NCI-H1436 (cell line): ENCODE measurements at regions not wholly inside any gene's neighbourhood (a gene's known extent, or its start where the extent isn't known, plus 50 kb on each side); places are given as distances from the start of the nearest gene placed in this dataset.

Source experiments
- DNase-seq: peaks from one replicate; lab custom pipeline; 2025; lab: John Stamatoyannopoulos, UW

DNA sequence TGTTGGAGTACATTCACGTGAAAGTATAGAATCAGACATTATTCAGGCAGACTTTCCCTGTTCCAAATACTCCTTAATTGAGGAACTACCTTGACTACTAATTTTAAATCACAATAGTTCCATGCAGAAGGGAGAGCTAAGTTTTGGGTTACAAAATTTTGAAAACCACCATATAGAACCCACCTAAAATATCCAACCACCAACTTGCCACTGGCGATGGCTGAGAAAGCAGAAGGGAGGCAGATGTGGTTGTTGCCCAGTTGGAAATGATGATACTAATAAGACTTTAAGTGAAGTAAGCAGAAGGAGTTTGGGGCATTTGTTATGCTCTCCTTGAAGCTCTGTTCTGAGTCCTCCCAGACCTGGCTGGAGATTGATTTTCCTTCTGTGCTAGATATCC lies 190.7 kb downstream of the HLX start:
- DNase-seq, result no peak

DNA sequence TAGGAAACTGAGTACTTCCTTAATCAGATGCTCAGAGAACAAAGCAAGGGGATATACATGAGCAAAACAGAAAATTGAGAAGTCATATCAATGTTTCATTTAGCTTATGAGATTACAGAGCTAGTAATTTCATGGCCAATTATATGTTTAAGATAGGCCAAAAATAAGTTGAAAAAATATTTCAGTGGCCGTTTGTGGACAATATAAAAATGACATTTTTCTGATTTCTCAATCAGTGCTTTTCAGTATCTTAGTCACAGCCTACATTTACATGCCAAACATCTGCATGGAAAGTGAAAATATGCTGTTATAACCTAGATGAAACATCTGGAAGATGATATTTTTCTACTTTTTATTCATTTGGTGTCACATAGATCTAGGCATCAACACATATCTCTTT lies 192.5 kb downstream of the HLX start:
- no peak for DNase-seq

- DNase-seq, result no peak
Observed at GRCh38 chr1:221072214-221072613, 193.0 kb downstream of the HLX start.

GRCh38 chr1:221074332-221074731 lies 195.1 kb downstream of the HLX start:
- no peak for DNase-seq

DNA sequence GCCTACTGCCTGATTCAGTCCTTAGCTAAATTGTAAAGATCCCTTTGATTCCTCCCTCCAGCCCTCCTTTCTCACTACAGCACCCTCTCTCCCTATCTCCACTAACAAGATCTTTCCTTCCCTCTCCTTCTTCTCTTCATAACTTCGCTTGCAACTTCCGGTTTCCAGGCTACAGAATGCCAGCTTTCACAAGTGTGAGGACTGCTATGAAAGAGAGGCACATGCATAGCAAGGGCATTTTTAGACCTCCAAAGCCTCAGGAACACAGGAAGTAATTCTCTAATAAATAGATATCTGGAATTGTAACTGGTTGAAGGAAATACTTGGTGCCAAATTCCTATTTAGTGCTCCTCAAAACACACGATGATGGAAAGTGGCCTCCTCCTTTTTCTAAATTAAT lies 196.7 kb downstream of the HLX start:
- no peak for DNase-seq

GRCh38 chr1:221076391-221076811 lies 197.2 kb downstream of the HLX start:
- no peak for DNase-seq

- DNase-seq, result no peak
Observed at GRCh38 chr1:221078260-221078965, 199.2 kb downstream of the HLX start.

GRCh38 chr1:221083902-221084301 lies 204.7 kb downstream of the HLX start:
- no peak for DNase-seq

DNA sequence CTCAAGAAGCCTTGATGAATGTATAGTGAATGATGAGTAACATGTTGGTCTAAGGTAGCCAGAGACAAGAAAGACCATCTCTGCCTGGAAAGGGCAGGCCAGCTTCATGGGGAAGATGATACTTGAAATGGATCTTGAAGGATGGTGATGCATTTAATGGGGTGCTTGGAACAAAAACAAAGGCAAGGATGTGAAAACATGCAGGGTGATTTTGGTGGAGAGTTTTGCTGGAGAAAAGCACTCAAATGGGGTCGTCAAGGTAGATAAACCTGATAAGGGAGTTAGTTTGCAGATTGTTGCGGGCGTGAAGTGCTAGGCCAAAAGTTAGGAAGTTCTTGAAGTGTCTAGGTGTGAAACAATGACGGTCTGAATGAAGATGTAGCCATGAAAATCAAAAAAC lies 205.4 kb downstream of the HLX start:
- DNase-seq, result no peak

- no peak for DNase-seq
Observed at GRCh38 chr1:221085701-221086375, 206.6 kb downstream of the HLX start.

DNA sequence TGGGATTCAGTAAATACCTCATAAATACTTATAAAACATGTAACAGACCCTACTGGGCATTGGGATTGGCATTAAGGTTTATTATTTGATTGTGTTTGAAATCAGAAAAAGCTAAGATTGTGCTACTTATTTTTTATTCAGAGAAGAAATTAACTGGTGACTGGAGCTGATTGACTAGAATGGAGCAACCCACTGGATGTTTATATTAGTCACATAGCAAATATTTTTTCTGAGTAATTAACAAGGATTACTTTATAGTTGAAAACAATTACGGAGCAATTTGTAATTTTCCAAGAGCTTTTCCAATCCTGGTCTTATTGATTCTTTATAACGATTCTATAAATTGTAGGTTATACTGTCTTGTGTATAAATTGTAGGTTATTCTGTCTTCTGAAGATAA lies 208.7 kb downstream of the HLX start:
- no peak for DNase-seq

DNA sequence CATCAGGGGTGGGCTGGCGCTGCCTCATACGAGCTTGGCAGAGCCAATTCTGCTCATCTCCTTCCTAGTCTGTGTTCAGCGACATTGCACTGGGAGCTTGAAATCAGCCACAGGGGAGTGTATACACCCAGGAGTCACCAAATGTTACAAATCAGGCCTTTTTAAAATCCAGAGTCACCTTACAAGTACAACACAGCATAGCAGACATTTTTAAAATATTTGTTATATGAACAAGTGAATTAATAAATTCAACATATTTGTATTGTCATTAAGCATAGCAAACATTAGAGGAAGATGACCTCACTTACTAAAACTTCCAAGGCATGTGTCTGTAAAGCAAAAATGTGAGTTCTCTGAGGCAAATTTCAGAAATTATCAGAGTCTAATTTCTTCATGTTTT lies 210.0 kb downstream of the HLX start:
- DNase-seq, result no peak

GRCh38 chr1:221089803-221090202 lies 210.6 kb downstream of the HLX start:
- no peak for DNase-seq

- DNase-seq, result no peak
Observed at GRCh38 chr1:221093903-221094791, 214.9 kb downstream of the HLX start.

DNA sequence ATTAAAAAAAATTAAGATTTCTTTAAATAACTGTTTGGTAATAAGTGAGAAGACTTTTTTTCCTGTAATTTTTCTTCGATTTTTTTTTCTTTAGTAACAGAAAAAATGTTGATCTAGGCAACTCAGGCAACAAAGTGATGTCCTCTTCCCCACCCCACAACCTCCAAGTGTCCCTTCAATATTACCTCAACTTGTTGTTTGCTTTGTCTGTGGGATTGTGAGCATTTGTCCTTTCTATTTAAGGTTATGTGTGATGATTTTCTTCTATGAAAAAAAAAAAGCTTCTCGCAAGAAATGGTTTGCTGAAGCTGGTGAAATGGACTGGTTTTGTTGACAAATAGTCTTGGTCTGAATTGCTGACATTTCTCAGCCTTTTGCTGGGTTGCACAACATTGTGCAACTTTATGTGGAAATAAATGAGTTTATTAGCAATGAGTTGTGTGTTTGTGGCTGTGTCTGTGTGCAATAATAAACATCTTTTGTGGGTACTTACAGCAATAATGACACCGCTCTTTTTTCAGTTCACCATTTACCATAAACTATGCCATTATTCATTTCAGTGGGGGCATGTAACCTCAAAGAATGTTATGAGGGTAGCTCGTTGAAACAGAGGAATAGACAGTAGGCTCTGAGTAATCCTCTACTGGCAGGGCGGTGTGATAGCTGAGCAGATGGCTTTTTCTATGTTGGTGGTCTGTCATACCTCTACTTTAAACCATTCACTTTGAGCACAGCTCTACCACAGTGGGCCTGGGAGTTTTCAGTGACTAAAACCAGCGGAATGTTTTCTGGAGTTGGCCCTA lies 218.4 kb downstream of the HLX start:
- DNase-seq, result no peak

- DNase-seq, result no peak
Observed at GRCh38 chr1:221098471-221099405, 219.5 kb downstream of the HLX start.

DNA sequence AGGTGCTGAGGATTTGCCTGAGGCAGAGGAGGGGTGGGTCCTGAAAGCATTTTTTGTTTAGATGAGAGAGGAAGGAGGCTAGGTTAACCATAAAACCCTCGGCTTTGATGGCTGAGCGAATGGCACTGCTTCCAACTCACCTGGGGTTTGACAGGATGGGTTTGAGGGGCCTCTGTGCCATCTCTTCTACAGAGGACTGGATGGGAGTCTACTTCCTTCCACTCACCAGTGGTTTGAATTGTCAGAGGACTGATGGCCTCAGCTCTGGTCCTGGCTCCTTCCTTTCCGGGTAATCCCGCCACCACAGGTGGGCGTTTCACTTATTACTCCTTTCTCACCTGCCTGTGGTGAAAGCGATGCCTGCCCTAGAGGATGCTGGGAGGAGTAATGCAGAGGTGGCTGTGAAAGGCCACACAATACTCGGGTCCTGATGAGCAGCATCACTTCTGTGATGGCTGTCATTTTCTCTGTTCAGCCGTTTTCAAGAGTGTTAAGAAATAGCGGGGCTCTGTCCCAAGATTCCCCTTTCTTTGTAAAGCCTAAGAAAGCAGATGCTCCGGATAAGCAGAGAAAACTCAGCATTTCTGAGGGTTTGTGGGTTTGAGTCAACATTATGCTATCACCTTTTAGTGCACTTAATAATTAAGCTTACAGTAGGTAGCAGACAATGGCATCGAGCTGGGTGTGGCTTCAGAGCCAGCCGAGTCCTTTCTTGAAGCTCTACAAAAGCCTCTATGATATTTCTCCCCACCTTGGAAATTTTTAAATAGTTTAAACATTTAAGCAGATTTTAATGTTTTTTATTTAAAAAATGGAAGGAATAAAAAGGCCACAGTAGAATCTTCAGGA lies 220.7 kb downstream of the HLX start:
- DNase-seq, result no peak

- no peak for DNase-seq
Observed at GRCh38 chr1:221100611-221101010, 221.4 kb downstream of the HLX start.

- no peak for DNase-seq
Observed at GRCh38 chr1:221101807-221102605, 222.8 kb downstream of the HLX start.
